ENCODE measurements at regions not wholly inside any gene's neighbourhood (a gene's known extent, or its start where the extent isn't known, plus 50 kb on each side); places are given as distances from the start of the nearest gene placed in this dataset.

DNA sequence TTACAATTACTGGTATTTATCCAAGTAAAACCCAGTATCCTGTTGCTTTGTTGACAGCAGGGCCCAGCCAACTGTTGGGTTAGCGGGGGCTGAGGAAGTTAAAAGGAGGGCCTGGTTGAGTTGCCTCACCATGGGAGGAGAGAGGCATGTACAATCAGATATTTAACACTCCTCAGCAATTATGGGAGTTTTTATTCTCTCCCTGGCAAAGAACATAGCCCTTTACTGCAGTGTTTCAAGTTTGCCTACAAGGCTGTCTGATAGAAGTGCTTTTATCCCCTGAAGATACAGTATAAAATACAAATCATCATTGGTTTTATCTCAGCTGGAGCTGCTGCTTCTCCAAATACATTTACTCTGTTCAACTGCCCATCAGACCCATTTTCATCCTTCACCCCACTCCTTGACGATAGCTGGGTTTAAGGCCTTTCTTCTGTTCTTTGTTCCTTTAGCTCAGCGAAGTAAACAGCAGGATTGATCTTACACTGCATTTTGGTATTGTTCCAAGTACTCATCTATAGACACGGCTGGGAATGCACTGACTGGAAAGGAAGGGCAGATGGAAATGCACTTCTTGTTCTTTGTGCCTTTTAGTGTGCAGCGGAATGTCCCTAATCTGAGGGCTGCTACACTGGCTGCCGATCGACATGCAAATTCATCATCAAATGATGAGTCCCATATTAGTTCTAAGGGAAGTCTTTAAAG lies 402.5 kb upstream of the SPRED2 start:
- TF ChIP-seq, protein P1, sequence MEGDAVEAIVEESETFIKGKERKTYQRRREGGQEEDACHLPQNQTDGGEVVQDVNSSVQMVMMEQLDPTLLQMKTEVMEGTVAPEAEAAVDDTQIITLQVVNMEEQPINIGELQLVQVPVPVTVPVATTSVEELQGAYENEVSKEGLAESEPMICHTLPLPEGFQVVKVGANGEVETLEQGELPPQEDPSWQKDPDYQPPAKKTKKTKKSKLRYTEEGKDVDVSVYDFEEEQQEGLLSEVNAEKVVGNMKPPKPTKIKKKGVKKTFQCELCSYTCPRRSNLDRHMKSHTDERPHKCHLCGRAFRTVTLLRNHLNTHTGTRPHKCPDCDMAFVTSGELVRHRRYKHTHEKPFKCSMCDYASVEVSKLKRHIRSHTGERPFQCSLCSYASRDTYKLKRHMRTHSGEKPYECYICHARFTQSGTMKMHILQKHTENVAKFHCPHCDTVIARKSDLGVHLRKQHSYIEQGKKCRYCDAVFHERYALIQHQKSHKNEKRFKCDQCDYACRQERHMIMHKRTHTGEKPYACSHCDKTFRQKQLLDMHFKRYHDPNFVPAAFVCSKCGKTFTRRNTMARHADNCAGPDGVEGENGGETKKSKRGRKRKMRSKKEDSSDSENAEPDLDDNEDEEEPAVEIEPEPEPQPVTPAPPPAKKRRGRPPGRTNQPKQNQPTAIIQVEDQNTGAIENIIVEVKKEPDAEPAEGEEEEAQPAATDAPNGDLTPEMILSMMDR (IDR thresholded peaks at IDR 0.05), result no peak
- no peak for TF ChIP-seq EZH2 (IDR thresholded peaks at IDR 0.05; ENCODE audit: borderline replicate concordance, insufficient read depth, low read depth, low read length, poor library complexity, severe bottlenecking)

Data from B cell (primary cell).